ENCODE measurements at regions not wholly inside any gene's neighbourhood (a gene's known extent, or its start where the extent isn't known, plus 50 kb on each side); places are given as distances from the start of the nearest gene placed in this dataset.

- TF ChIP-seq, protein P1, sequence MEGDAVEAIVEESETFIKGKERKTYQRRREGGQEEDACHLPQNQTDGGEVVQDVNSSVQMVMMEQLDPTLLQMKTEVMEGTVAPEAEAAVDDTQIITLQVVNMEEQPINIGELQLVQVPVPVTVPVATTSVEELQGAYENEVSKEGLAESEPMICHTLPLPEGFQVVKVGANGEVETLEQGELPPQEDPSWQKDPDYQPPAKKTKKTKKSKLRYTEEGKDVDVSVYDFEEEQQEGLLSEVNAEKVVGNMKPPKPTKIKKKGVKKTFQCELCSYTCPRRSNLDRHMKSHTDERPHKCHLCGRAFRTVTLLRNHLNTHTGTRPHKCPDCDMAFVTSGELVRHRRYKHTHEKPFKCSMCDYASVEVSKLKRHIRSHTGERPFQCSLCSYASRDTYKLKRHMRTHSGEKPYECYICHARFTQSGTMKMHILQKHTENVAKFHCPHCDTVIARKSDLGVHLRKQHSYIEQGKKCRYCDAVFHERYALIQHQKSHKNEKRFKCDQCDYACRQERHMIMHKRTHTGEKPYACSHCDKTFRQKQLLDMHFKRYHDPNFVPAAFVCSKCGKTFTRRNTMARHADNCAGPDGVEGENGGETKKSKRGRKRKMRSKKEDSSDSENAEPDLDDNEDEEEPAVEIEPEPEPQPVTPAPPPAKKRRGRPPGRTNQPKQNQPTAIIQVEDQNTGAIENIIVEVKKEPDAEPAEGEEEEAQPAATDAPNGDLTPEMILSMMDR (IDR thresholded peaks at IDR 0.05) = no peak
- no peak for TF ChIP-seq POLR2AphosphoS5 (IDR thresholded peaks at IDR 0.05)
- no peak for TF ChIP-seq POLR2A (IDR thresholded peaks at IDR 0.05)
- no peak for TF ChIP-seq EP300 (IDR thresholded peaks at IDR 0.05)
- Histone ChIP-seq H3K9me3 (no peaks in the 10 kb centered on the region), H3K27me3 (no peaks in the 10 kb centered on the region), H3K27ac (no peak overlapping the region), H3K36me3 (no peaks in the 10 kb centered on the region), H3K4me3 (no peak overlapping the region), H3K4me1 (no peaks in the 10 kb centered on the region)
- DNase-seq = no peak
- no peak for ATAC-seq (ENCODE audit: low FRiP score in 2 of 2)
- 46 to 57% methylated on average over 2 of the region's 2 CpGs for WGBS, 2 donors
Observed at GRCh38 chr12:41869432-41869831, 275.2 kb downstream of the GXYLT1 start.

DNA sequence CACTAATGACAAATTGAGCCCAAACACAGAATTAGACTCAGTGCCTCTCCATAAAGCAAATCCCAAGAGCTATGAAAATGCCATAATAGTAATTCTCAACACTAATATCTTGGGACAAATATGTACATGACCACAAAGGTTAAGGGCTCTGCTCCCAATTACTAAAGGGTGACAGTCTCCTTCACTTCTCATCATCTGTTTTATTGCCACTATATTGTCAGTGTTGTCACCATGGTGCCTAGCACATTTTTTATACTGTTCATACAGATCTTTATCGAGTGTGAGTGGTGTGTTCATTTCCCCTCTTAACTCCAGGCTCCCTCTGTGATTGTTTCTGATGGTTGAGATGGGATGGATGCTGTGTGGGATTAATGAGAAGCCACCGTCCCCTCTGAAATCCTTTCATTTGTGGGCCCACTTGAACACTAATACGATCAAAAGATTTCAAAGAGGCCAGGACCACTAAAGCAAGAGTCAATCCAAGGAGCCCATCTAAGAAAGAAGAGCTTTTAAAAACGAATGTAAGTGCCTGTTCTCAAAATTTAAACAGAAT is 277.7 kb downstream of the GXYLT1 start:
- Histone ChIP-seq H3K9me3 (no peaks in the 10 kb centered on the region), H3K36me3 (no peaks in the 10 kb centered on the region), H3K4me3 (no peak overlapping the region), H3K27me3 (no peaks in the 10 kb centered on the region), H3K4me1 (no peaks in the 10 kb centered on the region), H3K27ac (no peak overlapping the region)
- ATAC-seq (ENCODE audit: low FRiP score in 2 of 2) (no peak), DNase-seq (no peak)
- WGBS, 2 donors = 77 to 80% methylated on average over 4 of the region's 4 CpGs
- TF ChIP-seq POLR2A (IDR thresholded peaks at IDR 0.05) (no peak), POLR2AphosphoS5 (IDR thresholded peaks at IDR 0.05) (no peak), EP300 (IDR thresholded peaks at IDR 0.05) (no peak)
- TF ChIP-seq, protein P1 (IDR thresholded peaks at IDR 0.05) = no peak

- TF ChIP-seq POLR2AphosphoS5 (IDR thresholded peaks at IDR 0.05) (no peak), POLR2A (IDR thresholded peaks at IDR 0.05) (no peak), EP300 (IDR thresholded peaks at IDR 0.05) (no peak)
- TF ChIP-seq, protein P1 (IDR thresholded peaks at IDR 0.05) = no peak
- ATAC-seq (ENCODE audit: low FRiP score in 2 of 2) (no peak), DNase-seq (no peak)
- Histone ChIP-seq H3K9me3 (no peaks in the 10 kb centered on the region), H3K4me3 (no peak overlapping the region), H3K4me1 (no peaks in the 10 kb centered on the region), H3K27me3 (no peaks in the 10 kb centered on the region), H3K36me3 (no peaks in the 10 kb centered on the region), H3K27ac (no peak overlapping the region)
- 81 to 88% methylated on average over 3 of the region's 3 CpGs for WGBS, 2 donors
Observed at GRCh38 chr12:41856228-41856627, 288.4 kb downstream of the GXYLT1 start.

- WGBS, 2 donors = 53 to 63% methylated on average over 3 of the region's 3 CpGs
- no peak overlapping the region for H3K27ac ChIP-seq
- H3K27me3 ChIP-seq = no peaks in the 10 kb centered on the region
- no peak for TF ChIP-seq POLR2AphosphoS5 (IDR thresholded peaks at IDR 0.05)
- TF ChIP-seq EP300 (IDR thresholded peaks at IDR 0.05) = no peak
- TF ChIP-seq POLR2A (IDR thresholded peaks at IDR 0.05) = no peak
- TF ChIP-seq, protein P1 (IDR thresholded peaks at IDR 0.05) = no peak
- no peaks in the 10 kb centered on the region for H3K4me1 ChIP-seq
- H3K4me3 ChIP-seq = no peak overlapping the region
- H3K9me3 ChIP-seq = peaks cover 0 to 5% (median 1%) of the 10 kb centered on the region in 4 donors
- DNase-seq (no peak), ATAC-seq (ENCODE audit: low FRiP score in 2 of 2) (no peak)
- no peaks in the 10 kb centered on the region for H3K36me3 ChIP-seq
Observed at GRCh38 chr12:41850046-41850445, 294.6 kb downstream of the GXYLT1 start.

DNA sequence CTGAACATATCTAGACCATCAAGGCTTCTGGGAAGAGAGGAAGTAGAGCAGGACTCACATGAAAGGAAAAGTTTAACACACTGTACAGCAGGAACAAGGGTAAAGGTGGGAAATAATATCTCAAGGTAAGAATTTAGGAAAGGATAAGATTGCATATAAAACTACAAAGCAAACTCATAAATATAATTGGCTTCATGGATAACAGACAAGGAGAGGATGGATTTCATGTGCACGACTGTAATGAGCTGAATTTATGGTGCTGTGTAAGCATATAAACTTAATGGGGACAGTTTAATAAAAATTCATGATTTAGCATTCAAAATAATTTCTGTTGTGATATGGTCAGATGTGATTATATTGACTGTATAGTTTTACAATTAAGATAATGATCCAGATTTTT is 298.0 kb downstream of the GXYLT1 start:
- H3K4me1 ChIP-seq = no peaks in the 10 kb centered on the region
- no peak for TF ChIP-seq POLR2AphosphoS5 (IDR thresholded peaks at IDR 0.05)
- no peak for TF ChIP-seq POLR2A (IDR thresholded peaks at IDR 0.05)
- TF ChIP-seq EP300 (IDR thresholded peaks at IDR 0.05) = no peak
- TF ChIP-seq, protein P1 (IDR thresholded peaks at IDR 0.05) = no peak
- H3K36me3 ChIP-seq = no peaks in the 10 kb centered on the region
- no peak overlapping the region for H3K27ac ChIP-seq
- WGBS, 2 donors = 77 to 80% methylated on average over 1 of the region's 1 CpG
- peaks cover 0 to 5% (median 1%) of the 10 kb centered on the region in 4 donors for H3K9me3 ChIP-seq
- no peak overlapping the region for H3K4me3 ChIP-seq
- no peaks in the 10 kb centered on the region for H3K27me3 ChIP-seq
- DNase-seq (no peak), ATAC-seq (ENCODE audit: low FRiP score in 2 of 2) (no peak)
